Umbilical cord (tissue), 1 donor: ENCODE measurements at regions not wholly inside any gene's neighbourhood (a gene's known extent, or its start where the extent isn't known, plus 50 kb on each side); places are given as distances from the start of the nearest gene placed in this dataset.
"Not testable (repeated sequence)": the region's sequence is repeated elsewhere in the genome, so short reads cannot be mapped to it uniquely, and the experiment has no call there.

Experiments
- DNase-seq: peaks from one replicate; pipeline ENCODE4 v3.0.0-alpha.2; 2015; ENCODE audit warnings: low spot score

GRCh38 chr21:27352885-27353284, 386.0 kb upstream of the ADAMTS5 start:
- DNase-seq = no peak

GRCh38 chr21:27346041-27346448, 379.2 kb upstream of the ADAMTS5 start:
- no peak for DNase-seq

- DNase-seq = peak; percentile 8
Observed at GRCh38 chr21:27339902-27340301, 373.0 kb upstream of the ADAMTS5 start.

GRCh38 chr21:27338007-27338406, 371.1 kb upstream of the ADAMTS5 start:
- not testable (repeated sequence) for DNase-seq

- no peak for DNase-seq
Observed at GRCh38 chr21:27333096-27333495, 366.2 kb upstream of the ADAMTS5 start.

GRCh38 chr21:27329255-27329851, 362.5 kb upstream of the ADAMTS5 start:
- DNase-seq = no peak

- no peak for DNase-seq
Observed at GRCh38 chr21:27326301-27326700, 359.4 kb upstream of the ADAMTS5 start.

- no peak for DNase-seq
Observed at GRCh38 chr21:27323331-27323730, 356.4 kb upstream of the ADAMTS5 start.

GRCh38 chr21:27321791-27322190, 354.9 kb upstream of the ADAMTS5 start:
- no peak for DNase-seq

GRCh38 chr21:27320868-27321267, 354.0 kb upstream of the ADAMTS5 start:
- no peak for DNase-seq

GRCh38 chr21:27317601-27318000, 350.7 kb upstream of the ADAMTS5 start:
- DNase-seq = not testable (repeated sequence)

- no peak for DNase-seq
Observed at GRCh38 chr21:27315373-27315772, 348.5 kb upstream of the ADAMTS5 start.

GRCh38 chr21:27314131-27314530, 347.2 kb upstream of the ADAMTS5 start:
- no peak for DNase-seq

GRCh38 chr21:27306791-27307775, 340.2 kb upstream of the ADAMTS5 start:
- DNase-seq = peak; percentile 92

- peak; percentile 11 for DNase-seq
Observed at GRCh38 chr21:27306206-27306605, 339.3 kb upstream of the ADAMTS5 start.

GRCh38 chr21:27301220-27301619, 334.3 kb upstream of the ADAMTS5 start:
- peak; percentile 31 for DNase-seq

- no peak for DNase-seq
Observed at GRCh38 chr21:27300770-27301169, 333.9 kb upstream of the ADAMTS5 start.

- no peak for DNase-seq
Observed at GRCh38 chr21:27298465-27298864, 331.6 kb upstream of the ADAMTS5 start.

GRCh38 chr21:27293239-27293638, 326.4 kb upstream of the ADAMTS5 start:
- DNase-seq = no peak

- no peak for DNase-seq
Observed at GRCh38 chr21:27292783-27293182, 325.9 kb upstream of the ADAMTS5 start.

- no peak for DNase-seq
Observed at GRCh38 chr21:27292229-27292628, 325.3 kb upstream of the ADAMTS5 start.

- DNase-seq = no peak
Observed at GRCh38 chr21:27291006-27291405, 324.1 kb upstream of the ADAMTS5 start.

- DNase-seq = no peak
Observed at GRCh38 chr21:27290028-27290427, 323.1 kb upstream of the ADAMTS5 start.
